ENCODE measurements at regions not wholly inside any gene's neighbourhood (a gene's known extent, or its start where the extent isn't known, plus 50 kb on each side); places are given as distances from the start of the nearest gene placed in this dataset.

DNA sequence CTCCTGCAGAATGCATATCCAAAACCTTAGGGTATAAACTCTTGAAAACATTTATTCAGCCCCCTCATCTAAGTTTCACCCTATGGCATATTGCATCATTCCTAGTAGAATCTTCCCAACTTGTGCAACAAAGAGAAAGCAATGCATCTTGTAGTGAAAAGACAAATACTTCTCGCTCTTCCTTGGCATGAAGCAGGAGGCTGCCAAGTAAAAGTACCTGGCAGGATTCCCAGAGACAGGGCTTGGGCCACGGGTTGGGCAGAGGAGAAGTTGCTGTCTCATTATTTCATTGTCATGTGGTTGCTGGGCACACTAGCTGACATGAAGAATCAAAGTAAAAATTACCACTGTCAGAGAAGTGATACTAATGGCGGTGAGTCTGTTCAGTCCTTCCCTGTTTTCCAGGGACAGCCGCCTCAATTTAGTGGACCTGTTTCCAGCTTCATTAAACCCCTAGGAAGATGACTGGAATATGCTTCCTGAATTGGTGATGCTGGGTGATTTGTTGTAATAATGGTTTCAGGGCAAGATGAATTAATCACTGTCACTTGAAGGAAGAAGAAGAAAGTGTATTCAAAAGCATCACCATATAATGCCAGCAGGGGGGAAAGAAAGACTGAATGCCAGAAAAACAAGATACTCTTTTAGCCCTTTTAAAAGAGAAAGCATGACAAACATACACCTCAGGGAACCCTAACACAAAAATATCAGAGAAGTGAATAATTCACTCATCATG lies 380.5 kb upstream of the IGFBP7 start:
- DNase-seq (ENCODE audit: low spot score), result no peak

- no peak for DNase-seq (ENCODE audit: low spot score)
These were observed 378.4 kb upstream of the IGFBP7 start for GRCh38 chr4:57488366-57489162.

DNA sequence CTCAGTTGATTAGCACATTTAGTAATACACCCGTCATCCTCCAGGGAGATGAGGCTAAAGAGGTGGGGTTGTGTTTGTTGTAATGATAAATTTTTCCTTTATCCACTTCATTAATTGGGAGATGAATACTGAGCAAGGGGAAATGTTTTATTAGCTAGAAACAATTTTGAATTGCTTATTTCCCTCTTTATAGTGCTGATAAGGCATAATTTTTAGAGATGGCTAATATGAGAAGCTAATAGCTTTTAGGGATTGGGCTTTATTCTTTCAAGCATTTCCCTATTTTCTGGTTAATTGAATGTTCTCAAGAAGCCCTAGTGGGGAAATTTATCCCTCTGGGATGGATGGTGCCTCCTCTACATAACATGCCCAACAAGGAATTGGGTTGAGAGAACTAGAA lies 365.2 kb upstream of the IGFBP7 start:
- no peak for DNase-seq (ENCODE audit: low spot score)

- DNase-seq (ENCODE audit: low spot score), result no peak
These were observed 355.3 kb upstream of the IGFBP7 start for GRCh38 chr4:57465321-57466056.

- DNase-seq (ENCODE audit: low spot score), result no peak
These were observed 352.7 kb upstream of the IGFBP7 start for GRCh38 chr4:57462843-57463242.

GRCh38 chr4:57460967-57461366 lies 350.8 kb upstream of the IGFBP7 start:
- DNase-seq (ENCODE audit: low spot score), result no peak

- DNase-seq (ENCODE audit: low spot score), result no peak
These were observed 338.7 kb upstream of the IGFBP7 start for GRCh38 chr4:57448901-57449300.

- no peak for DNase-seq (ENCODE audit: low spot score)
These were observed 338.3 kb upstream of the IGFBP7 start for GRCh38 chr4:57448452-57448851.

DNA sequence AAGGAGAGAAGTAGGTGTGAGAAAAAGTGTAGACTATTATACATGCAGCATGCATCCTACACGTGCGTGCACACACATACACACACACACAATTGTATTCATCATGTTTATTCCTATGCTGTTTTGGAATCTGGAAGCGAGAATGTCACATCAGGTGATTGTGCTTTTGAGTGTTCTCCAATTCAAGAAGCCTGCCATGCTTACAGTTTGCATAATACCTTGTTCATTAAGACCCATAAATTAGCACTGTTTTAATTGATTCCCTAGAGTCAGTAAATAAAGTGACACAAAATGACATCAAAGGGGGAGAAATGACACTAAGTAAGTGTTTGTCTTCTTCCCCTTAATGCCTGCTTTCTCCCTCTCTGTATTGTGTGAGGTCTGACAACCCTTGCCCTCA lies 336.1 kb upstream of the IGFBP7 start:
- no peak for DNase-seq (ENCODE audit: low spot score)

GRCh38 chr4:57445686-57446085 lies 335.5 kb upstream of the IGFBP7 start:
- no peak for DNase-seq (ENCODE audit: low spot score)

DNA sequence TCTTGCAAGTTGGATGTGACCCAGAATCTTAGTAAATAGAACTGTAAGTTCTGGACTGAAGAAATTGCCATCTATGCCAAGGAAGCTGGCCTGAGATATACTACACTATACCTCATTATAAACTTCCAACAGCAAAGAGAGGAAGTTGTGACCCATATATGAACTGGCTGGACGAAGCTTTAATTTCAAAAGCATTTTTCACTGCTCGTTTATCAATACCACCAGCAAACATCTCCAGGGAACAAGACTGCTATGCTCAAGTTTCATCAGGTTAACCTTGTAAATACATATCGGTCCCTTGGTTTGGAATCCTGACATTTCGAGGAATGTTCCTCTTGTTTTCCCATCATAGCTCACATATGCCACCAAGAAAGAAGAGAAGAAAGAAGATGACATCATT lies 334.5 kb upstream of the IGFBP7 start:
- no peak for DNase-seq (ENCODE audit: low spot score)

- no peak for DNase-seq (ENCODE audit: low spot score)
These were observed 333.6 kb upstream of the IGFBP7 start for GRCh38 chr4:57443787-57444186.

GRCh38 chr4:57443308-57443707 lies 333.1 kb upstream of the IGFBP7 start:
- DNase-seq (ENCODE audit: low spot score), result no peak

GRCh38 chr4:57442831-57443291 lies 332.7 kb upstream of the IGFBP7 start:
- DNase-seq (ENCODE audit: low spot score), result no peak

GRCh38 chr4:57442241-57442640 lies 332.1 kb upstream of the IGFBP7 start:
- no peak for DNase-seq (ENCODE audit: low spot score)

- DNase-seq (ENCODE audit: low spot score), result no peak
These were observed 327.5 kb upstream of the IGFBP7 start for GRCh38 chr4:57437649-57438048.

- no peak for DNase-seq (ENCODE audit: low spot score)
These were observed 325.1 kb upstream of the IGFBP7 start for GRCh38 chr4:57435300-57435699.

GRCh38 chr4:57430726-57431125 lies 320.5 kb upstream of the IGFBP7 start:
- no peak for DNase-seq (ENCODE audit: low spot score)

- peak; percentile 41 for DNase-seq (ENCODE audit: low spot score)
These were observed 316.7 kb upstream of the IGFBP7 start for GRCh38 chr4:57426779-57427395.

- no peak for DNase-seq (ENCODE audit: low spot score)
These were observed 315.4 kb upstream of the IGFBP7 start for GRCh38 chr4:57425610-57426009.

DNA sequence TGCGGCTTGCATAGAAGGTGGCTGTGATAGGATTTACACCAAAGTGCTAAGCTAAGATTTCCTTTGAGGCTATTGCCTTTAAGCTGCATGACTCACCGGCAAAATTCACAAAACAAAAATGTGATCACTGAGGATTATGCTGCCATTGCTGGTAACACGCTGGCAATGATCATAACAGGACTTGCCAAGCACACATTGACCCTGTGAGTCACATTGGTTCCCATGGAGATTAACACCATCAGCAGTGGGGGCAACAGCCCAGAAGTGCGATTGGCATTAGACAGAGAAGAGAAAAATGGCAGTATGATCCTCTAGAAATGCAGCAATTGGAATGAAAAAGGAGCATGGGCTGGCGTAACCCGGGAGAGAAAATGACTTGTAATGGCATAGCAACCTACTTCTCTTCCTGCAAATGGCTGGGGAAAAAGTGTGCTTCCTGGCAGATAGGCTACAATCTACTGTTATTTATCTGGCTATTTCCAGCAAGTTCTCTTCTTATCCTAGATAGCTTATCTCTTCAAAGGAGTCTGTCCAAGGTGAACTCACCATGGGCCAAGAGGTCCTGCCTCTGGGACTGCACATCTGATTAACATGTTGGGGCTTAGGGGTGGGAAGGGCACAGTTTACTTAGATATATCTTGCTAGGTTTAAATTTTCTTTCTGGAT lies 314.2 kb upstream of the IGFBP7 start:
- no peak for DNase-seq (ENCODE audit: low spot score)

DNA sequence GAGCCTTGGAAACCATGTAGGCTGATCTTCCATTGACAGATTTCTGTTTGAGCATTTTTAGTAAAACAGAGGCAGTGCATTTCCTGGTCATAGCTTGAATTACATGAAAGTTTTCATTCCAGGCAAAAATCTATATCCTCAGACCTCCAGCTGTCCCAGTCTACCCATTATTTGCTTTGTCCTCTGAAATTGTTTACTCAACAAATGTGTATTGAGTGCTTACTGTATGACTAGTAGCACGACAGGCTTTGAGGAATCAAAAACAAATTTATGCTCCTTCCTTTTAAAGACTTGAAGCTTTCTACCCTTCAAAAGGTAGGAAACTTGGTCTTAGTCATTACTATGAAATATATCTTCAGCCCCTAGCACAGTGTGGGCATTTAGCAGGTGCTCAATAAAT lies 307.9 kb upstream of the IGFBP7 start:
- no peak for DNase-seq (ENCODE audit: low spot score)

Measured in activated CD4-positive, alpha-beta T cell treated with anti-CD3 and anti-CD28 coated beads, Interleukin-2, Interleukin-4, amounts not matched to agents 100 ng/mL and 50 ng/mL, durations not matched to agents 16 hours and 8 hours (primary cell).